Amygdala (tissue), 56 donors: ENCODE measurements at regions not wholly inside any gene's neighbourhood (a gene's known extent, or its start where the extent isn't known, plus 50 kb on each side); places are given as distances from the start of the nearest gene placed in this dataset.

Experiments
- DNase-seq, 56 donors: peaks; one replicate each; lab custom pipeline; 2025; lab: John Stamatoyannopoulos, UW

- DNase-seq: no peak
Measured at GRCh38 chr1:229114315-229114714, 156.6 kb upstream of the RAB4A start.

GRCh38 chr1:229114850-229115365, 156.0 kb upstream of the RAB4A start:
- DNase-seq: no peak

GRCh38 chr1:229116114-229116513, 154.8 kb upstream of the RAB4A start:
- no peak for DNase-seq

- DNase-seq: peak in 38 of 56 donors; percentile 13 to 76 (median 41)
Measured at GRCh38 chr1:229117664-229118300, 153.1 kb upstream of the RAB4A start.

- no peak for DNase-seq
Measured at GRCh38 chr1:229118477-229119061, 152.3 kb upstream of the RAB4A start.

- DNase-seq: no peak
Measured at GRCh38 chr1:229119161-229119560, 151.8 kb upstream of the RAB4A start.

GRCh38 chr1:229119876-229120275, 151.0 kb upstream of the RAB4A start:
- no peak for DNase-seq

GRCh38 chr1:229121845-229122436, 149.0 kb upstream of the RAB4A start:
- DNase-seq: no peak

GRCh38 chr1:229122606-229123005, 148.3 kb upstream of the RAB4A start:
- DNase-seq: no peak

- DNase-seq: no peak
Measured at GRCh38 chr1:229124116-229124515, 146.8 kb upstream of the RAB4A start.

GRCh38 chr1:229124520-229125124, 146.3 kb upstream of the RAB4A start:
- peak in 4 of 56 donors; percentile 19 to 34 (median 22) for DNase-seq

- DNase-seq: peak in 9 of 56 donors; percentile 16 to 44 (median 23)
Measured at GRCh38 chr1:229127301-229127700, 143.6 kb upstream of the RAB4A start.

GRCh38 chr1:229128066-229128608, 142.8 kb upstream of the RAB4A start:
- no peak for DNase-seq

- DNase-seq: no peak
Measured at GRCh38 chr1:229129301-229130027, 141.4 kb upstream of the RAB4A start.

- peak in 1 of 56 donors; percentile 16 for DNase-seq
Measured at GRCh38 chr1:229130028-229130668, 140.8 kb upstream of the RAB4A start.

GRCh38 chr1:229131243-229132105, 139.4 kb upstream of the RAB4A start:
- DNase-seq: peak in 1 of 56 donors; percentile 16

GRCh38 chr1:229132106-229132443, 138.8 kb upstream of the RAB4A start:
- DNase-seq: no peak

- no peak for DNase-seq
Measured at GRCh38 chr1:229132706-229133105, 138.2 kb upstream of the RAB4A start.

- no peak for DNase-seq
Measured at GRCh38 chr1:229133151-229133550, 137.8 kb upstream of the RAB4A start.
